Activated gamma-delta T cell treated with Interleukin-2 at 50 U/mL for 16 hours (primary cell): ENCODE measurements at regions not wholly inside any gene's neighbourhood (a gene's known extent, or its start where the extent isn't known, plus 50 kb on each side); places are given as distances from the start of the nearest gene placed in this dataset.

Experiments
- DNase-seq: peaks from one replicate; pipeline ENCODE4 v3.0.0-alpha.2; 2020

- DNase-seq: no peak
These were observed 595.2 kb downstream of the METTL15 start for GRCh38 chr11:28703371-28703770.

GRCh38 chr11:28702871-28703270 is 594.7 kb downstream of the METTL15 start:
- DNase-seq: no peak

- no peak for DNase-seq
These were observed 594.2 kb downstream of the METTL15 start for GRCh38 chr11:28702450-28702790.

- no peak for DNase-seq
These were observed 593.7 kb downstream of the METTL15 start for GRCh38 chr11:28701760-28702449.

GRCh38 chr11:28699701-28700100 is 591.5 kb downstream of the METTL15 start:
- no peak for DNase-seq

GRCh38 chr11:28697920-28698827 is 590.0 kb downstream of the METTL15 start:
- no peak for DNase-seq

GRCh38 chr11:28696591-28696990 is 588.4 kb downstream of the METTL15 start:
- no peak for DNase-seq

- DNase-seq: no peak
These were observed 582.6 kb downstream of the METTL15 start for GRCh38 chr11:28690746-28691145.

GRCh38 chr11:28684011-28684586 is 575.9 kb downstream of the METTL15 start:
- DNase-seq: no peak

- DNase-seq: no peak
These were observed 571.7 kb downstream of the METTL15 start for GRCh38 chr11:28679795-28680468.

GRCh38 chr11:28677721-28678120 is 569.5 kb downstream of the METTL15 start:
- DNase-seq: no peak

- DNase-seq: no peak
These were observed 567.0 kb downstream of the METTL15 start for GRCh38 chr11:28675183-28675582.

- no peak for DNase-seq
These were observed 566.4 kb downstream of the METTL15 start for GRCh38 chr11:28674433-28675103.

- DNase-seq: no peak
These were observed 565.7 kb downstream of the METTL15 start for GRCh38 chr11:28673691-28674432.

- no peak for DNase-seq
These were observed 563.1 kb downstream of the METTL15 start for GRCh38 chr11:28671274-28671673.

GRCh38 chr11:28666632-28667031 is 558.4 kb downstream of the METTL15 start:
- no peak for DNase-seq

- DNase-seq: no peak
These were observed 551.6 kb downstream of the METTL15 start for GRCh38 chr11:28659716-28660348.

- no peak for DNase-seq
These were observed 549.3 kb downstream of the METTL15 start for GRCh38 chr11:28657378-28658030.

- no peak for DNase-seq
These were observed 546.0 kb downstream of the METTL15 start for GRCh38 chr11:28654191-28654590.

- DNase-seq: no peak
These were observed 541.7 kb downstream of the METTL15 start for GRCh38 chr11:28649922-28650321.

- DNase-seq: no peak
These were observed 528.4 kb downstream of the METTL15 start for GRCh38 chr11:28636566-28636965.
